C4-2B (cell line): ENCODE measurements at regions not wholly inside any gene's neighbourhood (a gene's known extent, or its start where the extent isn't known, plus 50 kb on each side); places are given as distances from the start of the nearest gene placed in this dataset.
"Not testable (repeated sequence)": the region's sequence is repeated elsewhere in the genome, so short reads cannot be mapped to it uniquely, and the experiment has no call there.

Experiments
- H3K27ac ChIP-seq: fragments of 450-650 bp; 2 replicates; pipeline ENCODE4 v1.5.1; 2017
- CTCF ChIP-seq: fragments of 450-650 bp; conservative IDR thresholded peaks from 2 replicates; pipeline ENCODE4 v1.5.1; 2017; ENCODE audit warnings: mild to moderate bottlenecking
- ZFX ChIP-seq: fragments of 450-650 bp; IDR thresholded peaks from 2 replicates; pipeline ENCODE4 v1.6.1; 2017

GRCh38 chr6:51182827-51183226 lies 364.2 kb downstream of the TFAP2B start:
- H3K27ac ChIP-seq = no peak overlapping the region
- TF ChIP-seq CTCF (no peak; the same call in 1 of the 2 replicates), ZFX (no peak)

GRCh38 chr6:51184046-51184445 lies 365.4 kb downstream of the TFAP2B start:
- H3K27ac ChIP-seq = no peak overlapping the region
- no peak for TF ChIP-seq ZFX
- TF ChIP-seq CTCF = no peak

GRCh38 chr6:51193163-51193562 lies 374.5 kb downstream of the TFAP2B start:
- H3K27ac ChIP-seq = not testable (repeated sequence)

GRCh38 chr6:51199105-51199552 lies 380.5 kb downstream of the TFAP2B start:
- no peak overlapping the region for H3K27ac ChIP-seq
- TF ChIP-seq ZFX (no peak), CTCF (no peak)

- TF ChIP-seq CTCF = no peak
- TF ChIP-seq ZFX = no peak
- H3K27ac ChIP-seq = no peak overlapping the region
These were observed 381.1 kb downstream of the TFAP2B start for GRCh38 chr6:51199733-51200260.

GRCh38 chr6:51200676-51201075 lies 382.0 kb downstream of the TFAP2B start:
- no peak overlapping the region for H3K27ac ChIP-seq
- TF ChIP-seq CTCF (no peak), ZFX (no peak)

- H3K27ac ChIP-seq = not testable (repeated sequence)
These were observed 384.0 kb downstream of the TFAP2B start for GRCh38 chr6:51202653-51203052.

- H3K27ac ChIP-seq = no peak overlapping the region
These were observed 384.8 kb downstream of the TFAP2B start for GRCh38 chr6:51203504-51203903.

GRCh38 chr6:51206686-51207085 lies 388.0 kb downstream of the TFAP2B start:
- not testable (repeated sequence) for H3K27ac ChIP-seq

More at GRCh38 chr6:51203504-51203903, 384.8 kb downstream of the TFAP2B start:
- TF ChIP-seq CTCF (no peak), ZFX (no peak)
